Activated CD4-positive, alpha-beta T cell treated with anti-CD3 and anti-CD28 coated beads, Interleukin-2, amount 10 ng/mL, durations not matched to agents 24 days and 14 days (primary cell): ENCODE measurements at regions not wholly inside any gene's neighbourhood (a gene's known extent, or its start where the extent isn't known, plus 50 kb on each side); places are given as distances from the start of the nearest gene placed in this dataset.
"Not testable (repeated sequence)": the region's sequence is repeated elsewhere in the genome, so short reads cannot be mapped to it uniquely, and the experiment has no call there.

ENCODE experiments used
- DNase-seq: peaks from one replicate; pipeline ENCODE4 v3.0.0; 2022
- H3K27ac Mint-ChIP-seq: one replicate; pipeline ENCODE4 v1.8.0; 2022; ENCODE audit warnings: mild to moderate bottlenecking, mixed read lengths
- H3K27me3 Mint-ChIP-seq: one replicate; pipeline ENCODE4 v1.8.0; 2022; ENCODE audit warnings: mixed read lengths
- H3K36me3 Mint-ChIP-seq: one replicate; pipeline ENCODE4 v1.8.0; 2022; ENCODE audit warnings: low read depth, mild to moderate bottlenecking, mixed read lengths
- H3K4me1 Mint-ChIP-seq: one replicate; pipeline ENCODE4 v1.8.0; 2021; ENCODE audit warnings: mixed read lengths
- H3K4me3 Mint-ChIP-seq: one replicate; pipeline ENCODE4 v1.8.0; 2022; ENCODE audit warnings: mild to moderate bottlenecking, moderate library complexity, mixed read lengths
- H3K9me3 Mint-ChIP-seq: one replicate; pipeline ENCODE4 v1.8.0; 2021; ENCODE audit warnings: mixed read lengths
- intact Hi-C: fragments of 100-400 bp; cut with micrococcal nuclease; formaldehyde crosslinking; loops from one replicate; pipeline ENCODE4 v1.15.1; 2023

GRCh38 chr6:139990856-139991465 is 616.5 kb upstream of the CITED2 start:
- Mint-ChIP-seq H3K27me3 (no peaks in the 10 kb centered on the region), H3K36me3 (no peaks in the 10 kb centered on the region), H3K4me1 (no peaks in the 10 kb centered on the region), H3K27ac (no peak overlapping the region), H3K9me3 (no peaks in the 10 kb centered on the region), H3K4me3 (no peak overlapping the region)
- intact Hi-C loops: no loop called here
- DNase-seq: no peak

GRCh38 chr6:139990026-139990686 is 615.7 kb upstream of the CITED2 start:
- H3K36me3 Mint-ChIP-seq: no peaks in the 10 kb centered on the region
- H3K9me3 Mint-ChIP-seq: no peaks in the 10 kb centered on the region
- no peak for DNase-seq
- no peaks in the 10 kb centered on the region for H3K27me3 Mint-ChIP-seq
- no peak overlapping the region for H3K4me3 Mint-ChIP-seq
- H3K4me1 Mint-ChIP-seq: no peaks in the 10 kb centered on the region
- no peak overlapping the region for H3K27ac Mint-ChIP-seq
- intact Hi-C loops: no loop called here

GRCh38 chr6:139988685-139989084 is 614.2 kb upstream of the CITED2 start:
- intact Hi-C loops: no loop called here
- no peaks in the 10 kb centered on the region for H3K9me3 Mint-ChIP-seq
- no peak overlapping the region for H3K4me3 Mint-ChIP-seq
- no peaks in the 10 kb centered on the region for H3K36me3 Mint-ChIP-seq
- H3K27me3 Mint-ChIP-seq: peaks cover 3% of the 10 kb centered on the region
- no peak overlapping the region for H3K27ac Mint-ChIP-seq
- no peak for DNase-seq
- H3K4me1 Mint-ChIP-seq: no peaks in the 10 kb centered on the region

- H3K36me3 Mint-ChIP-seq: no peaks in the 10 kb centered on the region
- H3K4me3 Mint-ChIP-seq: no peak overlapping the region
- no peak for DNase-seq
- no peaks in the 10 kb centered on the region for H3K9me3 Mint-ChIP-seq
- H3K4me1 Mint-ChIP-seq: no peaks in the 10 kb centered on the region
- intact Hi-C loops: no loop called here
- no peak overlapping the region for H3K27ac Mint-ChIP-seq
- H3K27me3 Mint-ChIP-seq: peaks cover 3% of the 10 kb centered on the region
Measured at GRCh38 chr6:139987091-139987490, 612.6 kb upstream of the CITED2 start.

- H3K4me1 Mint-ChIP-seq: no peaks in the 10 kb centered on the region
- H3K9me3 Mint-ChIP-seq: no peaks in the 10 kb centered on the region
- no peak overlapping the region for H3K27ac Mint-ChIP-seq
- peaks cover 3% of the 10 kb centered on the region for H3K27me3 Mint-ChIP-seq
- H3K36me3 Mint-ChIP-seq: no peaks in the 10 kb centered on the region
- no peak for DNase-seq
- H3K4me3 Mint-ChIP-seq: no peak overlapping the region
- intact Hi-C loops: no loop called here
Measured at GRCh38 chr6:139985236-139985815, 610.9 kb upstream of the CITED2 start.

GRCh38 chr6:139984317-139984716 is 609.9 kb upstream of the CITED2 start:
- Mint-ChIP-seq H3K4me3 (no peak overlapping the region), H3K36me3 (no peaks in the 10 kb centered on the region), H3K27ac (no peak overlapping the region), H3K4me1 (no peaks in the 10 kb centered on the region), H3K9me3 (no peaks in the 10 kb centered on the region), H3K27me3 (peaks cover 3% of the 10 kb centered on the region)
- no peak for DNase-seq
- intact Hi-C loops: no loop called here

GRCh38 chr6:139983555-139984276 is 609.3 kb upstream of the CITED2 start:
- Mint-ChIP-seq H3K4me3 (no peak overlapping the region), H3K27me3 (peaks cover 3% of the 10 kb centered on the region), H3K36me3 (no peaks in the 10 kb centered on the region), H3K27ac (no peak overlapping the region), H3K9me3 (no peaks in the 10 kb centered on the region), H3K4me1 (no peaks in the 10 kb centered on the region)
- DNase-seq: no peak
- intact Hi-C loops: no loop called here

GRCh38 chr6:139982652-139983295 is 608.3 kb upstream of the CITED2 start:
- Mint-ChIP-seq H3K36me3 (no peaks in the 10 kb centered on the region), H3K27me3 (peaks cover 3% of the 10 kb centered on the region), H3K4me3 (no peak overlapping the region), H3K27ac (no peak overlapping the region), H3K9me3 (no peaks in the 10 kb centered on the region), H3K4me1 (no peaks in the 10 kb centered on the region)
- no peak for DNase-seq
- intact Hi-C loops: no loop called here

- DNase-seq: no peak
- no peak overlapping the region for H3K27ac Mint-ChIP-seq
- no peak overlapping the region for H3K4me3 Mint-ChIP-seq
- H3K9me3 Mint-ChIP-seq: no peaks in the 10 kb centered on the region
- no peaks in the 10 kb centered on the region for H3K4me1 Mint-ChIP-seq
- peaks cover 5% of the 10 kb centered on the region for H3K27me3 Mint-ChIP-seq
- no peaks in the 10 kb centered on the region for H3K36me3 Mint-ChIP-seq
- intact Hi-C loops: no loop called here
Measured at GRCh38 chr6:139982195-139982594, 607.7 kb upstream of the CITED2 start.

GRCh38 chr6:139981768-139982181 is 607.3 kb upstream of the CITED2 start:
- intact Hi-C loops: no loop called here
- Mint-ChIP-seq H3K27ac (no peak overlapping the region), H3K36me3 (no peaks in the 10 kb centered on the region), H3K4me1 (no peaks in the 10 kb centered on the region), H3K27me3 (peaks cover 5% of the 10 kb centered on the region), H3K4me3 (no peak overlapping the region), H3K9me3 (no peaks in the 10 kb centered on the region)
- DNase-seq: no peak

GRCh38 chr6:139981066-139981624 is 606.7 kb upstream of the CITED2 start:
- Mint-ChIP-seq H3K36me3 (no peaks in the 10 kb centered on the region), H3K4me3 (no peak overlapping the region), H3K4me1 (no peaks in the 10 kb centered on the region), H3K27ac (no peak overlapping the region), H3K9me3 (no peaks in the 10 kb centered on the region), H3K27me3 (peaks cover 5% of the 10 kb centered on the region)
- DNase-seq: no peak
- intact Hi-C loops: no loop called here

GRCh38 chr6:139980631-139981030 is 606.2 kb upstream of the CITED2 start:
- H3K27me3 Mint-ChIP-seq, H3K4me1 Mint-ChIP-seq, DNase-seq, H3K9me3 Mint-ChIP-seq, H3K27ac Mint-ChIP-seq, H3K4me3 Mint-ChIP-seq, H3K36me3 Mint-ChIP-seq, intact Hi-C loops: not testable (repeated sequence)

GRCh38 chr6:139979021-139979725 is 604.7 kb upstream of the CITED2 start:
- Mint-ChIP-seq H3K4me1 (no peaks in the 10 kb centered on the region), H3K36me3 (no peaks in the 10 kb centered on the region), H3K27ac (no peak overlapping the region), H3K9me3 (no peaks in the 10 kb centered on the region), H3K27me3 (peaks cover 5% of the 10 kb centered on the region), H3K4me3 (no peak overlapping the region)
- intact Hi-C loops: no loop called here
- DNase-seq: no peak
